GM10266 (cell line): ENCODE measurements at regions not wholly inside any gene's neighbourhood (a gene's known extent, or its start where the extent isn't known, plus 50 kb on each side); places are given as distances from the start of the nearest gene placed in this dataset.

Experiments used
- DNase-seq: peaks from one replicate; pipeline ENCODE4 v3.0.0; 2012; ENCODE audit errors: extremely low spot score
- TF ChIP-seq, protein P1 (sequence below): IDR thresholded peaks from 2 replicates; pipeline ENCODE4 v1.5.1; 2012; ENCODE audit warnings: mild to moderate bottlenecking, low read depth; ENCODE audit not compliant: control insufficient read depth, insufficient read depth; ENCODE audit errors: missing control alignments

DNA sequence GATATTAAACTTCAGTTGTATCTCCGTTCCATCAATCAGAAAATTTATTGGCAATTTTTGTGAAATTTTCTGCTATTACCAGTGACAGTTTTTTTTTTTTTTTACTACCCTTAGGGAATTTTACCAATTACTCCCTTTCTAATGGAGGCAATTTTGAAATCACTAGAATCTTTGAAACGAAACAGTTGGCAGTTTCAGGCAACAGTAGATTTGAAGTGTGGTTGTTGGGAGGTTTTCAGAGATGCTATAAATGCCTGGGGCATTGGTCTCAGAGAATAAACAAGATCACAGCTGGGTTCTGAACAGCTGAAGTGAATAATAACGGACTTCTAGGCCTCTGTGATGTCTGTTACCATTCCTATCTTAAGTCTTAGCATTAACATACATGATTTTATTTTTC lies 535.9 kb upstream of the POT1 start:
- TF ChIP-seq, protein P1, sequence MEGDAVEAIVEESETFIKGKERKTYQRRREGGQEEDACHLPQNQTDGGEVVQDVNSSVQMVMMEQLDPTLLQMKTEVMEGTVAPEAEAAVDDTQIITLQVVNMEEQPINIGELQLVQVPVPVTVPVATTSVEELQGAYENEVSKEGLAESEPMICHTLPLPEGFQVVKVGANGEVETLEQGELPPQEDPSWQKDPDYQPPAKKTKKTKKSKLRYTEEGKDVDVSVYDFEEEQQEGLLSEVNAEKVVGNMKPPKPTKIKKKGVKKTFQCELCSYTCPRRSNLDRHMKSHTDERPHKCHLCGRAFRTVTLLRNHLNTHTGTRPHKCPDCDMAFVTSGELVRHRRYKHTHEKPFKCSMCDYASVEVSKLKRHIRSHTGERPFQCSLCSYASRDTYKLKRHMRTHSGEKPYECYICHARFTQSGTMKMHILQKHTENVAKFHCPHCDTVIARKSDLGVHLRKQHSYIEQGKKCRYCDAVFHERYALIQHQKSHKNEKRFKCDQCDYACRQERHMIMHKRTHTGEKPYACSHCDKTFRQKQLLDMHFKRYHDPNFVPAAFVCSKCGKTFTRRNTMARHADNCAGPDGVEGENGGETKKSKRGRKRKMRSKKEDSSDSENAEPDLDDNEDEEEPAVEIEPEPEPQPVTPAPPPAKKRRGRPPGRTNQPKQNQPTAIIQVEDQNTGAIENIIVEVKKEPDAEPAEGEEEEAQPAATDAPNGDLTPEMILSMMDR = no peak
- DNase-seq = no peak

- TF ChIP-seq, protein P1 = no peak
- no peak for DNase-seq
These were observed 533.0 kb upstream of the POT1 start for GRCh38 chr7:125462615-125463014.

DNA sequence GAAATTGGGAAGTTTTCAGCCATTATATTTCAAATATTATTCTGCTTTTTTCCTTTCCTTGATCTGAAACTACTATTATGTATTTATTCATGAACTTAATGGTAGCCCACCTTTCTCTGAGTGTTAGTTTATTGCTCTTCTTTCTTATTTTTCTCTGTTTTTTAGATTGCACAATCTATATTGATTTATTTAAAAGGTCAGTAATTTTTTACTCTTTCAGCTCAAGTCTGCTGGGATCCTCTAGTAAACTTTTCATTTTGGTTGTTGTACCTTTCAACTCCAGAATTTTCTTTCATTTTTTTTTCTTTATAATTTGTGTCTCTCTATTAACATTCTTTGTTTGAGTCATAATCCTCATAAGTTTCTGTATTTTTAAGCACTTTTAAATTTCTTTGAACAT lies 529.4 kb upstream of the POT1 start:
- TF ChIP-seq, protein P1 = no peak
- DNase-seq = no peak

DNA sequence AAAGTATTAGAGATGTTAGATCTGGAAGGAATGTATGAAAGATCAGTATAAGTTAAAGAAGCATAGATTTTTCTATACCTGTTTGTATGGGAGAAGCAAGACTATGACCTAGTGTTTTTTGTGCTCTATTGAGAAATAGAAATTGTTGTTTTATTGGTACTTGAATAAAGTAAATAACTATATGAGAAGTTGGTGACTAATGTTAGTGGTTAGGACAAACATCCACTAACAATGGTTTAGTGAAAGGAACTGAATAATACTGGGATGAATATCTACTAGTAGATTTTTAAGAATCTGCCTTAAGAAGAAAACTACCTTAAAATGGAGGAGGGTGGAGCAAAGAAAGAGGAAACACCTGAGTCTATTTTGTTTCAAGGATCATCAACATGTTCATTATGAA lies 521.1 kb upstream of the POT1 start:
- no peak for DNase-seq
- TF ChIP-seq, protein P1 = no peak

DNA sequence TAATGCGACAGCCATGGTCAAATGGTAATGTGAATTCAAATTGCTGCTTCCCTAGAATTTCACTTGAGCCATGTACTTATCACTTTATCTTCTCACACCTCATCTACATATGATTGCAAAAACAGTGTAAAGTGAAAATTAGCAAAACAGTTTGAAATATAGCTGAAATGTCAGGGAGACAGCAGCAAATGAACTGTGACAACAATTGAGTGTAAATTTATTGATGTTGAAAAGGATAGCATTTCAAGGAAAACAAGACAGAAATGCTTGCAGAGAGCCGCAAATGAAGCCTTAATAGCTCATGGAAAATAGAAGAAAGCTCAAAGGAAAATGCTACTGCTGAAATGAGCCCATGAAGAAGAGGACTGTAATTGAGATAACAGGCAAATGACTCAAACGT lies 516.2 kb upstream of the POT1 start:
- TF ChIP-seq, protein P1 = no peak
- DNase-seq = no peak

DNA sequence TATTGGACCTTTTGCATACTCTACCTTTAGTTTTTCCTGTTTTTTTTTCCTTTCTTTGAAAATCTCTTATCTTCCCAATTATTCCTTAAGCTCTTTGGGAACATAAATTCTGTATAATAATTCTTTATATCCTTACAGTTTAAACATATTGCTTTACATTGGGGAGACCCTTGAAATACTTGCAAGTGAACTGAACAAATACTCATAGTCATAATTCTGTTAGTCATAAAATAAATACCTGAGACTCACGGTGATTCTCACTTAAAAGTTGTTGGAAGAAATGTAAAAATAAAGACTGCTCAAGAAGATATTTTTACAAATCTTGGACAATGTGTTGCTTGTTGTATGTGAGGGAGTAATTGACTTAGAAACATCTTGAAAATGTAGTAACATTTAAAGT lies 515.2 kb upstream of the POT1 start:
- TF ChIP-seq, protein P1 = no peak
- DNase-seq = no peak

DNA sequence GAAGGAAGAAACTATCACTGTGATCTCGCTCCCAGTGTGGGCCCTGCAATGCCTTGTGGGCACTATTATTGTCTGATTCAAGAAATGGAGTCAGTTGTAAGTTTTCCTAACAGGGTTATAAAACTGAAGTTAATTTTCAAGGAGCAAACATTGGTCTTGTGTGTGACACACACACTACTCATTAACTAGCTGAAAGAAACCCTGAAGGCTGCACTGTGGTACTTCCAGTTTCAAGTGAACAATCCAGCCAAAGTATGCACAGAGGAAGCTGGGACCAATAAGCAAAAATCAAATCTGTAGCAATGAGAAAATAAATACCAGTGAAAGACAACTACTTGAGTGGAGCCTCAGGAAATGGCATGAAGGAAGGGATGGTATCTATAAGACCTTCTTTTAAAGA lies 506.6 kb upstream of the POT1 start:
- DNase-seq = no peak
- TF ChIP-seq, protein P1 = no peak
